HEK293 (cell line): ENCODE measurements at regions not wholly inside any gene's neighbourhood (a gene's known extent, or its start where the extent isn't known, plus 50 kb on each side); places are given as distances from the start of the nearest gene placed in this dataset.

Experiments used
- CTCF ChIA-PET: fragments of 350-600 bp; formaldehyde crosslinking; extraction: SDS; loops from one replicate; lab custom pipeline; 2021; ENCODE audit warnings: antibody characterized with exemption; lab: Yijun Ruan, JAX
- POLR2A ChIA-PET: fragments of 300-600 bp; formaldehyde crosslinking; extraction: SDS; loops from one replicate; lab custom pipeline; 2020; ENCODE audit warnings: antibody characterized with exemption, inconsistent platforms; lab: Yijun Ruan, JAX
- H3K27ac ChIP-seq: fragments of 200-500 bp; sonication (Bioruptor generic); 2 replicates; pipeline ENCODE4 v1.5.1; 2014; ENCODE audit warnings: low read depth, low read length, control low read depth, inconsistent platforms; ENCODE audit errors: extremely low read depth
- H3K36me3 ChIP-seq, 2 experiments: fragments of 200-500 bp in 1 of 2; sonication (Bioruptor generic) in 1 of 2; 1 replicate in 1 of 2; 2 replicates in 1 of 2; pipeline ENCODE4 v1.5.1; 2014 to 2017; ENCODE audit warnings: inconsistent platforms in 2 of 2, low read length in 2 of 2; ENCODE audit not compliant: control insufficient read depth in 2 of 2, insufficient read depth in 1 of 2
- H3K4me1 ChIP-seq: fragments of 200-500 bp; sonication (Bioruptor generic); 2 replicates; pipeline ENCODE4 v1.5.1; 2014; ENCODE audit warnings: mild to moderate bottlenecking, low read length, inconsistent platforms; ENCODE audit not compliant: control insufficient read depth, insufficient read depth
- H3K4me3 ChIP-seq: 2 replicates; pipeline ENCODE4 v1.5.1; 2011; ENCODE audit warnings: low read depth, mild to moderate bottlenecking, control low read depth, low read length, moderate library complexity
- H3K9me3 ChIP-seq: fragments of 200-500 bp; sonication (Bioruptor generic); 2 replicates; pipeline ENCODE4 v1.5.1; 2014; ENCODE audit warnings: low read depth, low read length, inconsistent platforms; ENCODE audit not compliant: control insufficient read depth, insufficient read depth
- ELK4 ChIP-seq: IDR thresholded peaks from 2 replicates; pipeline ENCODE4 v1.6.1; 2011; ENCODE audit warnings: mild to moderate bottlenecking, low read depth, low read length, borderline replicate concordance
- GLIS2 ChIP-seq: fragments of 450-650 bp; formaldehyde crosslinking; IDR thresholded peaks from 2 replicates; pipeline ENCODE4 v1.5.1; 2016; ENCODE audit warnings: missing biosample characterization, missing genetic modification characterization
- HOXD13 ChIP-seq: sonication (generic); formaldehyde crosslinking; IDR thresholded peaks from 2 replicates; pipeline ENCODE4 v1.8.0; 2022; ENCODE audit warnings: missing genetic modification reagents, borderline replicate concordance
- KLF1 ChIP-seq: fragments of 450-650 bp; formaldehyde crosslinking; IDR thresholded peaks from 2 replicates; pipeline ENCODE4 v1.5.1; 2016; ENCODE audit warnings: missing biosample characterization, missing genetic modification characterization
- PBX3 ChIP-seq: sonication (generic); formaldehyde crosslinking; IDR thresholded peaks from 2 replicates; pipeline ENCODE4 v1.8.1; 2022; ENCODE audit warnings: mild to moderate bottlenecking, moderate library complexity, missing genetic modification reagents
- PRDM4 ChIP-seq: fragments of 450-650 bp; formaldehyde crosslinking; IDR thresholded peaks from 2 replicates; pipeline ENCODE4 v1.5.1; 2017; ENCODE audit warnings: missing biosample characterization, missing genetic modification characterization
- ZBTB17 ChIP-seq: fragments of 450-650 bp; formaldehyde crosslinking; IDR thresholded peaks from 2 replicates; pipeline ENCODE4 v1.5.1; 2016; ENCODE audit warnings: missing biosample characterization, missing genetic modification characterization
- ZIC2 ChIP-seq: fragments of 450-650 bp; formaldehyde crosslinking; IDR thresholded peaks from 2 replicates; pipeline ENCODE4 v1.5.1; 2016; ENCODE audit warnings: missing biosample characterization, missing genetic modification characterization
- ZNF114 ChIP-seq: fragments of 450-650 bp; formaldehyde crosslinking; IDR thresholded peaks from 2 replicates; pipeline ENCODE4 v1.5.0; 2017; ENCODE audit warnings: missing biosample characterization, missing genetic modification characterization
- ZNF174 ChIP-seq: fragments of 450-650 bp; formaldehyde crosslinking; IDR thresholded peaks from 2 replicates; pipeline ENCODE4 v1.5.0; 2017; ENCODE audit warnings: missing biosample characterization, mild to moderate bottlenecking, missing genetic modification characterization
- ZNF311 ChIP-seq: fragments of 450-650 bp; formaldehyde crosslinking; IDR thresholded peaks from 2 replicates; pipeline ENCODE4 v1.5.1; 2017; ENCODE audit warnings: missing biosample characterization, missing genetic modification characterization, borderline replicate concordance
- ZNF341 ChIP-seq: fragments of 450-650 bp; formaldehyde crosslinking; IDR thresholded peaks from 2 replicates; pipeline ENCODE4; 2016; ENCODE audit warnings: low read depth, missing biosample characterization, missing genetic modification characterization
- ZNF639 ChIP-seq: fragments of 450-650 bp; formaldehyde crosslinking; IDR thresholded peaks from 2 replicates; pipeline ENCODE4 v1.5.1; 2016; ENCODE audit warnings: missing biosample characterization, missing genetic modification characterization
- ZNF692 ChIP-seq: fragments of 450-650 bp; formaldehyde crosslinking; IDR thresholded peaks from 2 replicates; pipeline ENCODE4 v1.5.1; 2016; ENCODE audit warnings: missing biosample characterization, missing genetic modification characterization
- ZNF704 ChIP-seq: fragments of 450-650 bp; formaldehyde crosslinking; IDR thresholded peaks from 2 replicates; pipeline ENCODE4 v1.5.1; 2016; ENCODE audit warnings: missing biosample characterization, missing genetic modification characterization
- ZNF747 ChIP-seq: fragments of 450-650 bp; formaldehyde crosslinking; IDR thresholded peaks from 2 replicates; pipeline ENCODE4 v1.5.1; 2016; ENCODE audit warnings: missing biosample characterization, missing genetic modification characterization
- ZNF776 ChIP-seq: fragments of 450-650 bp; formaldehyde crosslinking; IDR thresholded peaks from 2 replicates; pipeline ENCODE4 v1.5.0; 2017; ENCODE audit warnings: missing biosample characterization, missing genetic modification characterization, borderline replicate concordance
- ZSCAN5A ChIP-seq: fragments of 450-650 bp; formaldehyde crosslinking; IDR thresholded peaks from 2 replicates; pipeline ENCODE4 v1.5.1; 2016; ENCODE audit warnings: missing biosample characterization, missing genetic modification characterization

GRCh38 chr20:55054453-55054852 is 579.1 kb downstream of the DOK5 start:
- POLR2A ChIA-PET, result no interaction called here
- Histone ChIP-seq H3K4me1 (no peaks in the 10 kb centered on the region), H3K9me3 (no peaks in the 10 kb centered on the region), H3K4me3 (no peak overlapping the region), H3K27ac (no peak overlapping the region), H3K36me3 (no peaks in the 10 kb centered on the region)
- CTCF ChIA-PET, result no interaction called here
- TF ChIP-seq ZNF114 (tag by site-specific recombination) (no peak), ZNF341 (no peak), ZNF174 (tag by site-specific recombination) (no peak), ZNF692 (tag by site-specific recombination) (no peak), HOXD13 (CRISPR knock-in tag) (no peak), ZBTB17 (tag by site-specific recombination) (no peak), ZNF311 (no peak), ZIC2 (tag by site-specific recombination) (no peak)

- no peaks in the 10 kb centered on the region for H3K4me1 ChIP-seq
- no peak for TF ChIP-seq ZBTB17 (tag by site-specific recombination)
- TF ChIP-seq ZNF747, result no peak
- TF ChIP-seq GLIS2 (tag by site-specific recombination), result no peak
- no peak for TF ChIP-seq ZSCAN5A (tag by site-specific recombination)
- no peak for TF ChIP-seq KLF1 (tag by site-specific recombination)
- no peak for TF ChIP-seq ZNF704 (tag by site-specific recombination)
- TF ChIP-seq ELK4, result no peak
- no peak for TF ChIP-seq PRDM4 (tag by site-specific recombination)
- no peak for TF ChIP-seq ZNF639 (tag by site-specific recombination)
- no peak for TF ChIP-seq ZNF776 (tag by site-specific recombination)
- TF ChIP-seq PBX3 (CRISPR knock-in tag), result no peak
- H3K4me3 ChIP-seq, result no peak overlapping the region
- ChIA-PET CTCF (no interaction called here), POLR2A (no interaction called here)
- no peaks in the 10 kb centered on the region for H3K36me3 ChIP-seq
- no peak overlapping the region for H3K27ac ChIP-seq
- no peaks in the 10 kb centered on the region for H3K9me3 ChIP-seq
Observed at GRCh38 chr20:55053389-55053788, 578.0 kb downstream of the DOK5 start.
